ENCODE measurements at regions not wholly inside any gene's neighbourhood (a gene's known extent, or its start where the extent isn't known, plus 50 kb on each side); places are given as distances from the start of the nearest gene placed in this dataset.

- Histone ChIP-seq H3K4me3 (ENCODE audit: low read depth in 1 of 2, low read length in 2 of 2) (no peak overlapping the region), H3K36me3 (ENCODE audit: control insufficient read depth in 1 of 2, insufficient read depth in 2 of 2, low read length in 2 of 2) (no peaks in the 10 kb centered on the region), H3K9me3 (ENCODE audit: control insufficient read depth in 1 of 2, low read length in 2 of 2) (no peaks in the 10 kb centered on the region), H3K4me1 (ENCODE audit: control insufficient read depth in 1 of 2, insufficient read depth in 2 of 2, low read length in 2 of 2) (peaks cover 17 to 43% of the 10 kb centered on the region in 2 donors), H3K27me3 (ENCODE audit: low read depth, low read length) (no peaks in the 10 kb centered on the region), H3K27ac (ENCODE audit: low read length) (no peak overlapping the region)
Measured at GRCh38 chr9:110143950-110144545, 63.9 kb downstream of the C9orf152 start.

GRCh38 chr9:110146373-110146772 lies 61.6 kb downstream of the C9orf152 start:
- Histone ChIP-seq H3K4me3 (ENCODE audit: low read depth in 1 of 2, low read length in 2 of 2) (no peak overlapping the region), H3K9me3 (ENCODE audit: control insufficient read depth in 1 of 2, low read length in 2 of 2) (no peaks in the 10 kb centered on the region), H3K36me3 (ENCODE audit: control insufficient read depth in 1 of 2, insufficient read depth in 2 of 2, low read length in 2 of 2) (no peaks in the 10 kb centered on the region), H3K4me1 (ENCODE audit: control insufficient read depth in 1 of 2, insufficient read depth in 2 of 2, low read length in 2 of 2) (peaks cover 14 to 43% of the 10 kb centered on the region in 2 donors), H3K27ac (ENCODE audit: low read length) (no peak overlapping the region), H3K27me3 (ENCODE audit: low read depth, low read length) (no peaks in the 10 kb centered on the region)

- Histone ChIP-seq H3K36me3 (ENCODE audit: control insufficient read depth in 1 of 2, insufficient read depth in 2 of 2, low read length in 2 of 2) (no peaks in the 10 kb centered on the region), H3K4me1 (ENCODE audit: control insufficient read depth in 1 of 2, insufficient read depth in 2 of 2, low read length in 2 of 2) (peaks cover 1 to 23% of the 10 kb centered on the region in 2 donors), H3K9me3 (ENCODE audit: control insufficient read depth in 1 of 2, low read length in 2 of 2) (no peaks in the 10 kb centered on the region), H3K27ac (ENCODE audit: low read length) (peak overlapping the region; percentile 40), H3K4me3 (ENCODE audit: low read depth in 1 of 2, low read length in 2 of 2) (peak overlapping the region in 1 of 2 donors; percentile 5), H3K27me3 (ENCODE audit: low read depth, low read length) (no peaks in the 10 kb centered on the region)
Measured at GRCh38 chr9:110148384-110148783, 59.6 kb downstream of the C9orf152 start.

- no peaks in the 10 kb centered on the region for H3K36me3 ChIP-seq (ENCODE audit: control insufficient read depth in 1 of 2, insufficient read depth in 2 of 2, low read length in 2 of 2)
- no peaks in the 10 kb centered on the region for H3K27me3 ChIP-seq (ENCODE audit: low read depth, low read length)
- H3K4me1 ChIP-seq (ENCODE audit: control insufficient read depth in 1 of 2, insufficient read depth in 2 of 2, low read length in 2 of 2), result peaks cover 0 to 18% of the 10 kb centered on the region in 2 donors
- peak overlapping the region; percentile 40 for H3K27ac ChIP-seq (ENCODE audit: low read length)
- H3K4me3 ChIP-seq (ENCODE audit: low read depth in 1 of 2, low read length in 2 of 2), result peak overlapping the region in 1 of 2 donors; percentile 5
- H3K9me3 ChIP-seq (ENCODE audit: control insufficient read depth in 1 of 2, low read length in 2 of 2), result no peaks in the 10 kb centered on the region
Measured at GRCh38 chr9:110148891-110149290, 59.1 kb downstream of the C9orf152 start.
